ENCODE measurements at regions not wholly inside any gene's neighbourhood (a gene's known extent, or its start where the extent isn't known, plus 50 kb on each side); places are given as distances from the start of the nearest gene placed in this dataset.

DNA sequence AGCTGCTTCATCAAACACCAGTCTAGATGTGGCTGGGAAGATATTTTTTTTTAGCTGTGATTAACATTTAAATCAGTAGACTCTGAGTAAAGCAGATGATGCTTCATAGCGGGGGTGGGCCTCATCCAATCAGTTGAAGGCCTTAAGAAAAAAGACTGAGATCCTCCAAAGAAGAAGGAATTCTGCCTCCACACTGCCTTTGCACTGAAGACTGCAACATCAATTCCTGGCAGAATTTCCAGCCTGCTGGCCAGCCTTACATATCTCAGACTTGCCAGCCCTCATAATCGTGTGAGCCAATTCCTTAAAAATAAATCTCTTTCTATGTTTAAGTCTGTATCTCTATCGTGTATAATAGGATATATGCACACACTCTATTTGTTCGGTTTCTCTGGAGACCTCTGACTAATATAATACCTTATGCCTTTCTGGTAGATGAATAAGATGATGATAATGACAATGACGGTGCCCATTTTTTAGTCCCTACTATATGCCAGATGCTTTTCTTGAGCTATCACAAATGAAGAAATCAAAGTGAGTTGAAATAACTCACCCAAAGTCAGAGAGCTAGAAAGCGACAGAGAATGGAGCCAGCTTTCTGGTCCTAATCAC, 66.1 kb upstream of the SOD3 start:
- TF ChIP-seq, protein P1, sequence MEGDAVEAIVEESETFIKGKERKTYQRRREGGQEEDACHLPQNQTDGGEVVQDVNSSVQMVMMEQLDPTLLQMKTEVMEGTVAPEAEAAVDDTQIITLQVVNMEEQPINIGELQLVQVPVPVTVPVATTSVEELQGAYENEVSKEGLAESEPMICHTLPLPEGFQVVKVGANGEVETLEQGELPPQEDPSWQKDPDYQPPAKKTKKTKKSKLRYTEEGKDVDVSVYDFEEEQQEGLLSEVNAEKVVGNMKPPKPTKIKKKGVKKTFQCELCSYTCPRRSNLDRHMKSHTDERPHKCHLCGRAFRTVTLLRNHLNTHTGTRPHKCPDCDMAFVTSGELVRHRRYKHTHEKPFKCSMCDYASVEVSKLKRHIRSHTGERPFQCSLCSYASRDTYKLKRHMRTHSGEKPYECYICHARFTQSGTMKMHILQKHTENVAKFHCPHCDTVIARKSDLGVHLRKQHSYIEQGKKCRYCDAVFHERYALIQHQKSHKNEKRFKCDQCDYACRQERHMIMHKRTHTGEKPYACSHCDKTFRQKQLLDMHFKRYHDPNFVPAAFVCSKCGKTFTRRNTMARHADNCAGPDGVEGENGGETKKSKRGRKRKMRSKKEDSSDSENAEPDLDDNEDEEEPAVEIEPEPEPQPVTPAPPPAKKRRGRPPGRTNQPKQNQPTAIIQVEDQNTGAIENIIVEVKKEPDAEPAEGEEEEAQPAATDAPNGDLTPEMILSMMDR (IDR thresholded peaks at IDR 0.05): no peak
- TF ChIP-seq EP300 (IDR thresholded peaks at IDR 0.05; ENCODE audit: borderline replicate concordance in 1 of 2, low read depth in 1 of 2, low read length in 1 of 2): no peak
- no peak for TF ChIP-seq SMC3 (IDR thresholded peaks at IDR 0.05; ENCODE audit: low read depth, low read length)
- TF ChIP-seq JUND (IDR thresholded peaks at IDR 0.05): no peak
- TF ChIP-seq, protein P2, sequence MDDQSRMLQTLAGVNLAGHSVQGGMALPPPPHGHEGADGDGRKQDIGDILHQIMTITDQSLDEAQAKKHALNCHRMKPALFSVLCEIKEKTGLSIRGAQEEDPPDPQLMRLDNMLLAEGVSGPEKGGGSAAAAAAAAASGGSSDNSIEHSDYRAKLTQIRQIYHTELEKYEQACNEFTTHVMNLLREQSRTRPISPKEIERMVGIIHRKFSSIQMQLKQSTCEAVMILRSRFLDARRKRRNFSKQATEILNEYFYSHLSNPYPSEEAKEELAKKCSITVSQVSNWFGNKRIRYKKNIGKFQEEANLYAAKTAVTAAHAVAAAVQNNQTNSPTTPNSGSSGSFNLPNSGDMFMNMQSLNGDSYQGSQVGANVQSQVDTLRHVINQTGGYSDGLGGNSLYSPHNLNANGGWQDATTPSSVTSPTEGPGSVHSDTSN (IDR thresholded peaks at IDR 0.05): no peak
- no peak for TF ChIP-seq RXRA (IDR thresholded peaks at IDR 0.05; ENCODE audit: borderline replicate concordance, low read depth)
- TF ChIP-seq RAD21 (IDR thresholded peaks at IDR 0.05; ENCODE audit: low read length): no peak
- no peak for TF ChIP-seq NRF1 (IDR thresholded peaks at IDR 0.05; ENCODE audit: low read depth, low read length)
- TF ChIP-seq, protein P3, sequence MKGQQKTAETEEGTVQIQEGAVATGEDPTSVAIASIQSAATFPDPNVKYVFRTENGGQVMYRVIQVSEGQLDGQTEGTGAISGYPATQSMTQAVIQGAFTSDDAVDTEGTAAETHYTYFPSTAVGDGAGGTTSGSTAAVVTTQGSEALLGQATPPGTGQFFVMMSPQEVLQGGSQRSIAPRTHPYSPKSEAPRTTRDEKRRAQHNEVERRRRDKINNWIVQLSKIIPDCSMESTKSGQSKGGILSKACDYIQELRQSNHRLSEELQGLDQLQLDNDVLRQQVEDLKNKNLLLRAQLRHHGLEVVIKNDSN (IDR thresholded peaks at IDR 0.05; ENCODE audit: borderline replicate concordance, low read depth): no peak
- no peak for TF ChIP-seq EZH2phosphoT487 (IDR thresholded peaks at IDR 0.05; ENCODE audit: borderline replicate concordance, low read depth)
- TF ChIP-seq TCF12 (IDR thresholded peaks at IDR 0.05): no peak
- TF ChIP-seq, protein P4, sequence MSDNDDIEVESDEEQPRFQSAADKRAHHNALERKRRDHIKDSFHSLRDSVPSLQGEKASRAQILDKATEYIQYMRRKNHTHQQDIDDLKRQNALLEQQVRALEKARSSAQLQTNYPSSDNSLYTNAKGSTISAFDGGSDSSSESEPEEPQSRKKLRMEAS (IDR thresholded peaks at IDR 0.05; ENCODE audit: low read depth): no peak

Data from SK-N-SH (cell line).